IMR-90 (cell line): ENCODE measurements at regions not wholly inside any gene's neighbourhood (a gene's known extent, or its start where the extent isn't known, plus 50 kb on each side); places are given as distances from the start of the nearest gene placed in this dataset.

Source experiments
- ATAC-seq: fragments of 200-7000 bp; cut with Tn5 transposase; 2 replicates; pipeline ENCODE4 v1.9.1; 2020; ENCODE audit warnings: low read depth, mild to moderate bottlenecking, moderate library complexity
- BruUV-seq: library from RNA; stranded (reverse); fragments of 400-500 nt; replicated peaks from 2 replicates; lab custom pipeline; 2021; lab: Mats Ljungman, UMichigan
- CTCF ChIA-PET: fragments of 300-600 bp; formaldehyde crosslinking; extraction: SDS; loops from one replicate; lab custom pipeline; 2021; ENCODE audit warnings: antibody characterized with exemption; lab: Yijun Ruan, JAX
- POLR2A ChIA-PET: fragments of 300-600 bp; sonication (Branson Sonifier 250); formaldehyde crosslinking; loops from one replicate; lab custom pipeline; 2022; ENCODE audit warnings: antibody characterized with exemption; ENCODE audit not compliant: unreplicated experiment; lab: Charles Lee
- DNase-seq: peaks from one replicate; pipeline ENCODE4 v3.0.0; 2013
- H2AFZ ChIP-seq: replicated peaks from 2 replicates; pipeline ENCODE3; 2013; ENCODE audit warnings: low read length, mild to moderate bottlenecking; ENCODE audit not compliant: poor library complexity
- H2AK5ac ChIP-seq: 2 replicates; pipeline ENCODE4 v1.6.1; 2013; ENCODE audit warnings: low read depth, low read length, inconsistent platforms
- H2AK9ac ChIP-seq: replicated peaks from 2 replicates; pipeline ENCODE3; 2013; ENCODE audit warnings: mild to moderate bottlenecking, low read depth, low read length, moderate library complexity; ENCODE audit not compliant: poor library complexity
- H2BK120ac ChIP-seq: 2 replicates; pipeline ENCODE4 v1.6.1; 2013; ENCODE audit warnings: low read depth, low read length, inconsistent platforms
- H2BK15ac ChIP-seq: 3 replicates; pipeline ENCODE4 v1.6.1; 2013; ENCODE audit warnings: low read depth, low read length, inconsistent platforms
- H2BK20ac ChIP-seq: 2 replicates; pipeline ENCODE4 v1.6.1; 2013; ENCODE audit warnings: low read depth, mild to moderate bottlenecking, inconsistent platforms, low read length, moderate library complexity
- H2BK5ac ChIP-seq: 2 replicates; pipeline ENCODE4 v1.6.1; 2013; ENCODE audit warnings: mild to moderate bottlenecking, low read depth, low read length, inconsistent platforms; ENCODE audit not compliant: poor library complexity, severe bottlenecking
- H3K14ac ChIP-seq: replicated peaks from 2 replicates; pipeline ENCODE4 v1.6.1; 2013; ENCODE audit warnings: low read depth, low read length, inconsistent platforms
- H3K18ac ChIP-seq: 2 replicates; pipeline ENCODE4 v1.6.1; 2013; ENCODE audit warnings: low read depth, low read length, control low read depth
- H3K23ac ChIP-seq: 2 replicates; pipeline ENCODE4 v1.6.1; 2013; ENCODE audit warnings: low read depth, low read length, inconsistent platforms
- H3K27ac ChIP-seq: 2 replicates; pipeline ENCODE4 v1.5.1; 2013; ENCODE audit warnings: mild to moderate bottlenecking, control low read depth, low read length; ENCODE audit not compliant: insufficient read depth
- H3K27me3 ChIP-seq: 2 replicates; pipeline ENCODE4 v1.6.1; 2013; ENCODE audit warnings: low read length; ENCODE audit not compliant: control insufficient read depth, insufficient read depth
- H3K36me3 ChIP-seq: 2 replicates; pipeline ENCODE4 v1.6.1; 2013; ENCODE audit warnings: low read length, mixed read lengths; ENCODE audit not compliant: control insufficient read depth, insufficient read depth
- H3K4ac ChIP-seq: 2 replicates; pipeline ENCODE4 v1.6.1; 2013; ENCODE audit warnings: low read depth, low read length, inconsistent platforms
- H3K4me1 ChIP-seq: 2 replicates; pipeline ENCODE4 v1.6.1; 2013; ENCODE audit warnings: low read length, mixed read lengths; ENCODE audit not compliant: control insufficient read depth, insufficient read depth
- H3K4me2 ChIP-seq: 2 replicates; pipeline ENCODE4 v1.6.1; 2013; ENCODE audit warnings: low read depth, mild to moderate bottlenecking, control low read depth, low read length, moderate library complexity
- H3K4me3 ChIP-seq: 2 replicates; pipeline ENCODE4 v1.5.1; 2013; ENCODE audit warnings: low read depth, mild to moderate bottlenecking, control low read depth, low read length, moderate library complexity; ENCODE audit not compliant: insufficient read depth
- H3K56ac ChIP-seq: 2 replicates; pipeline ENCODE4 v1.6.1; 2013; ENCODE audit warnings: low read length, inconsistent platforms; ENCODE audit not compliant: insufficient read depth; ENCODE audit errors: extremely low read depth
- H3K79me1 ChIP-seq, 2 experiments: 2 replicates each; pipeline ENCODE4 v1.6.1; 2013; ENCODE audit warnings: low read length in 2 of 2, inconsistent platforms in 1 of 2, low read depth in 1 of 2
- H3K9ac ChIP-seq: 2 replicates; pipeline ENCODE4 v1.6.1; 2013; ENCODE audit warnings: low read depth, low read length, control low read depth
- H3K9me1 ChIP-seq: 2 replicates; pipeline ENCODE4 v1.6.1; 2013; ENCODE audit warnings: low read length, inconsistent platforms; ENCODE audit not compliant: insufficient read depth
- H3K9me3 ChIP-seq: 2 replicates; pipeline ENCODE4 v1.6.1; 2013; ENCODE audit warnings: low read length; ENCODE audit not compliant: control insufficient read depth, insufficient read depth
- H4K20me1 ChIP-seq: 2 replicates; pipeline ENCODE4 v1.6.1; 2013; ENCODE audit warnings: low read length, inconsistent platforms; ENCODE audit not compliant: insufficient read depth
- H4K5ac ChIP-seq: 2 replicates; pipeline ENCODE4 v1.6.1; 2013; ENCODE audit warnings: mild to moderate bottlenecking, low read depth, low read length, control low read depth
- H4K8ac ChIP-seq, 2 experiments: 2 replicates each; pipeline ENCODE4 v1.6.1; 2013; ENCODE audit warnings: low read depth in 2 of 2, low read length in 2 of 2, control low read depth in 1 of 2, inconsistent platforms in 1 of 2
- H4K91ac ChIP-seq: 2 replicates; pipeline ENCODE4 v1.6.1; 2013; ENCODE audit warnings: low read depth, low read length, inconsistent platforms; ENCODE audit not compliant: insufficient read depth
- BHLHE40 ChIP-seq: fragments of 150-350 bp; IDR thresholded peaks from 2 replicates; pipeline ENCODE4 v1.6.1; 2016; ENCODE audit warnings: mild to moderate bottlenecking, low read depth, low read length
- CEBPB ChIP-seq: IDR thresholded peaks from 2 replicates; pipeline ENCODE4 v1.6.1; 2012; ENCODE audit warnings: low read depth, low read length, improper control_type of control experiment
- CHD1 ChIP-seq: IDR thresholded peaks from 2 replicates; pipeline ENCODE4 v1.6.1; 2012; ENCODE audit warnings: low read depth, low read length, improper control_type of control experiment
- CTCF ChIP-seq: conservative IDR thresholded peaks from 2 replicates; pipeline ENCODE4 v1.5.1; 2012; ENCODE audit warnings: mild to moderate bottlenecking, low read depth, low read length, improper control_type of control experiment
- ELK1 ChIP-seq: fragments of 150-350 bp; IDR thresholded peaks from 2 replicates; pipeline ENCODE4 v1.6.1; 2016; ENCODE audit warnings: low read depth, mild to moderate bottlenecking, low read length, moderate library complexity, borderline replicate concordance
- FOS ChIP-seq: fragments of 150-350 bp; IDR thresholded peaks from 2 replicates; pipeline ENCODE4 v1.6.1; 2016; ENCODE audit warnings: low read depth, low read length
- MAFK ChIP-seq: IDR thresholded peaks from 2 replicates; pipeline ENCODE4 v1.6.1; 2012; ENCODE audit warnings: low read depth, low read length, improper control_type of control experiment
- MAZ ChIP-seq: IDR thresholded peaks from 2 replicates; pipeline ENCODE4 v1.6.1; 2012; ENCODE audit warnings: low read depth, mild to moderate bottlenecking, low read length, improper control_type of control experiment, moderate library complexity, borderline replicate concordance
- MXI1 ChIP-seq: IDR thresholded peaks from 2 replicates; pipeline ENCODE4 v1.6.1; 2012; ENCODE audit warnings: low read depth, mild to moderate bottlenecking, low read length, moderate library complexity, borderline replicate concordance
- NFE2L2 ChIP-seq: fragments of 150-350 bp; IDR thresholded peaks from 2 replicates; pipeline ENCODE4 v1.6.1; 2016; ENCODE audit warnings: low read depth, mild to moderate bottlenecking, low read length
- POLR2A ChIP-seq: IDR thresholded peaks from 2 replicates; pipeline ENCODE4 v1.6.1; 2012; ENCODE audit warnings: mild to moderate bottlenecking, low read depth, low read length
- RAD21 ChIP-seq: IDR thresholded peaks from 2 replicates; pipeline ENCODE4 v1.6.1; 2012; ENCODE audit warnings: low read length, improper control_type of control experiment
- RCOR1 ChIP-seq: IDR thresholded peaks from 2 replicates; pipeline ENCODE4 v1.6.1; 2012; ENCODE audit warnings: mild to moderate bottlenecking, low read length, improper control_type of control experiment; ENCODE audit not compliant: insufficient replicate concordance
- RFX5 ChIP-seq: IDR thresholded peaks from 2 replicates; pipeline ENCODE4 v1.8.0; 2012; ENCODE audit warnings: low read depth, mild to moderate bottlenecking, low read length, moderate library complexity
- SMC3 ChIP-seq: fragments of 150-350 bp; IDR thresholded peaks from 2 replicates; pipeline ENCODE4 v1.6.1; 2016; ENCODE audit warnings: low read depth, mild to moderate bottlenecking, antibody characterized with exemption, low read length, moderate library complexity
- USF2 ChIP-seq: fragments of 150-350 bp; IDR thresholded peaks from 2 replicates; pipeline ENCODE4 v1.6.1; 2017; ENCODE audit warnings: mild to moderate bottlenecking, antibody characterized with exemption, low read length, low read depth
- WGBS, 2 experiments: methylation state at CpG; one replicate each; pipeline versions ENCODE4 v1.1.5 to v1.1.7; 2013; ENCODE audit warnings: missing lambda C conversion rate in 2 of 2; ENCODE audit not compliant: insufficient read length in 1 of 2; ENCODE audit errors: extremely low coverage in 2 of 2; 5-methylcytosine and 5-hydroxymethylcytosine counted together
- dilution Hi-C: fragments of 300-500 bp; cut with HindIII; formaldehyde crosslinking; loops from one replicate; pipeline ENCODE4 v1.14.3; 2018; ENCODE audit warnings: low sequenced_read_pairs; ENCODE audit not compliant: unreplicated experiment
- in situ Hi-C: fragments of 300-500 bp; cut with MboI; formaldehyde crosslinking; loops from 3 replicates; pipeline ENCODE4 v1.14.3; 2019; ENCODE audit warnings: low sequenced_read_pairs, inconsistent platforms, mixed read lengths
- intact Hi-C: fragments of 100-400 bp; cut with micrococcal nuclease; formaldehyde crosslinking; loops from 2 replicates; pipeline ENCODE4 v1.10.0; 2022

GRCh38 chr6:167569041-167569805 is 244.3 kb downstream of the TTLL2 start:
- no peaks in the 10 kb centered on the region for H3K9me1 ChIP-seq
- intact Hi-C loops (no loop called here), dilution Hi-C loops (no loop called here), in situ Hi-C loops (no loop called here)
- ChIA-PET CTCF (no interaction called here), POLR2A (no interaction called here)
- no peaks in the 10 kb centered on the region for H3K36me3 ChIP-seq
- H2BK20ac ChIP-seq: no peak overlapping the region
- no peaks in the 10 kb centered on the region for H3K79me1 ChIP-seq
- peaks cover 72% of the 10 kb centered on the region for H3K9me3 ChIP-seq
- H3K14ac ChIP-seq: no peak overlapping the region
- no peaks in the 10 kb centered on the region for H3K27me3 ChIP-seq
- H3K4ac ChIP-seq: no peak overlapping the region
- WGBS, 2 experiments: 76% methylated on average over 15 of the region's 31 CpGs; no CpG with 5 or more reads in 1 of the 2 experiments
- H4K8ac ChIP-seq: no peak overlapping the region
- TF ChIP-seq MXI1 (no peak), NFE2L2 (no peak), ELK1 (no peak), RFX5 (no peak), BHLHE40 (no peak), CTCF (no peak), MAZ (no peak), POLR2A (no peak), CEBPB (no peak), RCOR1 (no peak), CHD1 (no peak), USF2 (no peak), SMC3 (no peak), FOS (no peak), MAFK (no peak), RAD21 (no peak)
- H3K18ac ChIP-seq: no peak overlapping the region
- no peaks in the 10 kb centered on the region for H4K20me1 ChIP-seq
- H2AFZ ChIP-seq: no peak overlapping the region
- no peak overlapping the region for H3K4me2 ChIP-seq
- no peak overlapping the region for H3K56ac ChIP-seq
- H4K5ac ChIP-seq: no peak overlapping the region
- H3K27ac ChIP-seq: no peak overlapping the region
- no peaks in the 10 kb centered on the region for H3K4me1 ChIP-seq
- no peak overlapping the region for H2BK15ac ChIP-seq
- H3K23ac ChIP-seq: no peak overlapping the region
- H4K91ac ChIP-seq: no peak overlapping the region
- no peak overlapping the region for H2BK120ac ChIP-seq
- H2AK5ac ChIP-seq: no peak overlapping the region
- no TSS peak for BruUV-seq
- DNase-seq (no peak), ATAC-seq (no peak)
- H3K9ac ChIP-seq: no peak overlapping the region
- H2AK9ac ChIP-seq: no peak overlapping the region
- no peak overlapping the region for H2BK5ac ChIP-seq
- no peak overlapping the region for H3K4me3 ChIP-seq
